ENCODE measurements at regions not wholly inside any gene's neighbourhood (a gene's known extent, or its start where the extent isn't known, plus 50 kb on each side); places are given as distances from the start of the nearest gene placed in this dataset.
"Not testable (repeated sequence)": the region's sequence is repeated elsewhere in the genome, so short reads cannot be mapped to it uniquely, and the experiment has no call there.

DNA sequence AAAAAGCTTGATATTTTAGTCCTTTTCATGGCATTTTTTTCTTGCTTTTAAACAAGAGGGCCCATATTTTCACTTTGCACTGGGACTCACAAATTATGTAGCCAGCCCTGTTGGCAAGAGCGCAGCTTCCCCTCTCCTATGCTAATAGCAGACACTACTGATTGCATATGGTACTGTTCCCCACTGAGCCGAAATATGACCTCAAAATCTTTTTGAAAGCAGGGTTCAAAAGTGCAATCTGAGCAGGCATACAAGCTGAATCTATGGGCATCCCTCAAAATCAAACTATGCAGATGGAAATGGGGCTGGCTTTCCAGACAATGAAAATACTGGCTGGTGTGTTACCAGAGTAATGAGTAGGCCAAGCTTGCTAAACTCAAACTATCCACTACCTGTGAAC is 225.2 kb upstream of the SETMAR start:
- DNase-seq: no peak

DNA sequence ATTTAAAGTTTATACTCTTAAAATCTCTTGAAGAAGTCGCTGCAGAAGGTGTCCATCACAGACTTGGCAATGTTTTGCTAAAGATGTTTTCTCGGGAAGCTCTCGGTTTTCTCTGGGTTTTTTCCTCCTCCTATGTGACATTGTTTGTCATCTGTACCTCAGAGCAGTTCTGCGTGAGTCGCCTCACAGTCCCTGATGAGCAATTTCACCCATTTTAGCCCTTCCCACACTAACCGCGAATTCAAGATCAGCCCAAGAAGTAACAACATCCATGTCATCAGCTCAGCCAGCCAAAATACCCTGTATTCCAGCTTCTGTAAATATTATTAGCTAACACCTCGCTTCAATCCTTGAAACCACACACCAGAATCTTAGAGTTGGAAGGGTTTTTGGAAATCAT is 224.3 kb upstream of the SETMAR start:
- DNase-seq: no peak

DNA sequence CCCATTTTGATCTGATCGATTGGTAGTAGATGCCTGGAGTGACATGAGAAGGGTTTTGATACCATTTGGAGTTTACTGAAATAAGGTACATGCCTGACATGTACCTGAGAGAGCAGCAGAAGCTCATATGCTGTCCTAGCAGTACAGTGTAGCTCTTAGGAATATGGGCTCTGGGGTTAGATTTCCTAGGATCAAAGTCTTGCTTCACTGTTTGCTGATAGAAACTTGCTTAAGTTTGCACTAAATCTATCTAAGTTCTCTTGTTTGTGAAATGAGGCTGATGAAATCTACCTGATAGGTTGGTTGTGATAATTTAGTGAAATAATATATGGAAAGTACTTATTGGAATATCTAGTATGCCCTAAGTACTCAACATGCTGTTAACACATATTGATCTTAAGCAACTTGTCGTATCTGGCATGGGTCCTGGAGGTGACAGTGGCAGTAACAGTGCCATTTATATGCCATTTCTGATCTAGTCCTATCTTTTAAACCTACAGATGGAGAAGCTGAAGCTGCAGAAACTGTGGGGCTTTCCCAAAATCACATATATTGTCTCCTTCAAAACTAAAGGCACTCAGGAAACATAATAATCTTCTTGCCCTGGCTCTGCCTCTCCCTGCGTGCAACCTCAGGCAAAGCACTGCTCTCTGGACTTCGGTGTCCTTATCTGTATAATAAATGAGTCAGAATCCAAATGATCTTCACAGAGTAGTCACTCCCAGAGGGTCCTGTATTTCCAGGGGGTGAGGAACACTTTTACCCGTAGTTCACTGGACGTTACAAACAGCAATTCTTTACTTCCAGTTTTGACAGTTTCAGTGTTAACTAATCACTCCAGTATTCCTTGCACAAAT is 223.6 kb upstream of the SETMAR start:
- no peak for DNase-seq

DNA sequence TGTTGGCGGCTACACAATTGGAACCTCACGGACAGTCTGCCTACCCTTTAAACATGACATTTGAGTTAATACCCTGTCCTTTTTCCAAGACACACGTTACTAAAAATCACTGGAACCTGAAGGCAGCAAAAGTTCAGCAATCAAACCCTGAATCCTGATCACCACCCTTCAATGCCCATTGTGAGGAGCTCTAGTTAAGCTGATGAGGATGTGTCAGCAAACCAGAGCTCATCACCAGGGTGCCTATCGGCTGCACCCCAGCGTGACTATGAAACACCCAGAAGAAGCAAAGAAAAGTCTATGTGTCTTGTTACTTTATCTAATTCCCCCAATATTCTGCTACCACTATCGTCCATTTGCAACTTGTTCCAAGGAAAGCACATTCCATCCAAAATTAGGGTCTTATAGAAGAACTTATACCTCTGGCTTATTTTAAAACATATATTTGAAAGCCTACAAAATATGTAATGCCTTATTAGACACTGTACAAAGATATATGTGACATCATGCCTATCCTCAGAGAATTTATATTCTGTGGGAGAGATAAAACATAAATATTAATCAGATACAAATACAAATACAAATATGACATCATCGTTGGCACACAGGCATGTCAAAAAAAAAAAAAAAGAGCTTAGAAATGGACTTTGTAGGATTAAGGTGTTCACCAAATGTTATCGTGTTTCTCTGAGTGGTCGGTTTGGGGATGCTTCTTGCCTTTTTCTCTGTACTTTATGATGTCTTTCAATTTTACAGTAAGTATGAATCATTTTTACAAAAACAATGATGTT is 219.7 kb upstream of the SETMAR start:
- DNase-seq: no peak

DNA sequence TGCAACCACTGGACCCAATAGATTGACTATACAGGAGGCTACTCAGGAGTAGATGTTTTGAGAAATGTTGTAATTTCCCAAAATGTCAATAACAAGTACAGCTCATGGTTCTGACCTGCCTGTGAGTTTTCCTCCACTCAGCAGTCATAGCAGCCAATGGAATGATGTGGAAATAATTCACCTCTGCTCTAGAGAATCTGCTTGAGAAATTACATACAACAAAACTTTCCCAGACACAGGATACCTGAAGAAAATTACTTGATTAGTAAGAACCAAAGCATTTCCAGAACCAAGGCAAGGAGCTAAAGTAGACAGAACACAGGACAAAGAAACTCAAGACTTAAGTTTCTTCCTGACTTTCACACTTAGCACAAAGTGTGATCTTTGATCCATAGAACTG is 218.9 kb upstream of the SETMAR start:
- DNase-seq: no peak

DNA sequence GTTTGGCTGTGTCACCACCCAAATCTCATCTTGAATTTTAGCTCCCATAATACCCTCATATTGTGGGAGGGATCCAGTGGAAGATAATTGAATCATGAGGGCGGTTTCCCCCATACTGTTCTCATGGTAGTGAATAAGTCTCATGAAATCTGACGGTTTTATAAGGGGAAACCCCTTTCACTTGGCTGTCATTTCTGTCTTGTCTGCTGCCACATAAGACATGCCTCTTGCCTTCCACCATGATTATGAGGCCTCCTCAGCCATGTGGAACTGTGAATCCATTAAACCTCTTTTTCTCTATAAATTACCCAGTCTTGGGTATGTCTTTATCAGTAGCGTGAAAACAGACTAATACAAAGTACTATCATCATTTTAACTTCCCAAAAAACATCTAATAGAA is 216.5 kb upstream of the SETMAR start:
- not testable (repeated sequence) for DNase-seq

DNA sequence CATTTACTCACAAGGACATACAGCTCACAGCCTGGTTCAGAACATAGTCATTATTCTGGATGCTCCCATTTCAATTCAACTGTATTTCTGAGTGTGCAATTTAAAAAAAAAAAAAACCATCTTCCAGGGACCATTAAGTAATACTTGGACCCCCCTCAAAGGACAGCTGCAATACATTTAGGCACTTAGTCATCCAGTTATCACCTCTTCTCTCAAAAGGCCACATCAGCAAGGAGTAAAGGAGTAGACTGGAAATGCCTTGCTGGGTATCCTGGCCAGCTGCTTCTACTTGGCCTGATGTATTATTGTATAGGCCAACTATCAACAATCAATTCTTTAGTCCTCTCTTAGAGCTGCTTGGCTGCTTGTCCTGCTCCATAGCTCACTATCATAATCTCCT is 211.4 kb upstream of the SETMAR start:
- DNase-seq: no peak

DNA sequence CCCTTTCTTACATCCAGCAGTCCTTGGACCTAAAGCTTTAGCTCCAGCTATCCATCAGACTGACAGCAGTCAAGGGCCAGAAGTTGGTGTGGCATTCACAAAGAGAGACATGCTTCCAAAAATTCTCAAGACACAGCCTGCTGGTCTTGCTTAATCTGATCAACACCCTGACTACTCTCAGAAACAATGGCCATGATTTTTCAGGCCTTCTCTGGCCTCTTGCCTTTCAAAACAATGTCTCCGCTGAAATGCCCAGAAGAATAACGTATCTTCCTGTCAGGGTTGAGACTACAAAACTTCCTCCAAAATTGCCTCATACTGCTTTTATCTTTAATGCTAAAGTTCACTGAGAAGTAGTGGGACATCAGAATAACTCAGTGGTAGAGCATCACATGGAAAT is 205.4 kb upstream of the SETMAR start:
- DNase-seq: no peak

DNA sequence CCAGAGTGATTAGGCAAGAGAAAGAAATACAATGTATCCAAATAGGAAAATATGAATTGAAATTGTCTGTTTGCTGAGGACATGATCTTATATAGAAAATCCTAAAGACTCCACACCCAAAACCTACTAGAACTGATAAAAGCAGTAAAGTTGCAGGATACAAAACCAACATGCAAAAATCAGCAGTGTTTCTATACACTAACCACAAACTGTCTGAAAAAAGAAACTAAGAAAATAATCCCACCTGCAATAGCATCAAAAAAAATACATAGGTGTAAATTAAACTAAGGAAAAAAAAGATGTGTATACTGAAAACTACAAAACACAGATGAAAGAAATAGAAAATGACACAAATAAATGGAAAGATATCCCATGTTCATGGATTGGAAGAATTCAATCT is 203.6 kb upstream of the SETMAR start:
- no peak for DNase-seq

DNA sequence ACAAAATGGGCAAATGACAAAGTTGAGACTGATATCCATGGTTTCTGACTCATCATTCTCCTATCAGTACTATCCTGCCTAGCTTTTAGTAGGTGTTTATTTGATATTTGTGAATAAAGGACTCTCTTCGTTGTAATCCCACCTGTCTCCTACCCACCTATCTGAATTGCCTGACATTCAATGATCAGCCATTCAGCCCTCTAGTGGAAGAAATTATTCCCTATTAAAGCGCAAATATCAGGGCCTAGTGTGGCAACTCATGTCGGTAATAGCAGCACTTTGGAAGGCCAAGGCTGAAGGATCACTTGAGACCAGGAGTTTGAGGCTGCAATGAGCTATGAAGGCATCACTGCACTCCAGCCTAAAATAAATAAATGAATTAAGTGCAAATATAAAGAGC is 195.7 kb upstream of the SETMAR start:
- no peak for DNase-seq

DNA sequence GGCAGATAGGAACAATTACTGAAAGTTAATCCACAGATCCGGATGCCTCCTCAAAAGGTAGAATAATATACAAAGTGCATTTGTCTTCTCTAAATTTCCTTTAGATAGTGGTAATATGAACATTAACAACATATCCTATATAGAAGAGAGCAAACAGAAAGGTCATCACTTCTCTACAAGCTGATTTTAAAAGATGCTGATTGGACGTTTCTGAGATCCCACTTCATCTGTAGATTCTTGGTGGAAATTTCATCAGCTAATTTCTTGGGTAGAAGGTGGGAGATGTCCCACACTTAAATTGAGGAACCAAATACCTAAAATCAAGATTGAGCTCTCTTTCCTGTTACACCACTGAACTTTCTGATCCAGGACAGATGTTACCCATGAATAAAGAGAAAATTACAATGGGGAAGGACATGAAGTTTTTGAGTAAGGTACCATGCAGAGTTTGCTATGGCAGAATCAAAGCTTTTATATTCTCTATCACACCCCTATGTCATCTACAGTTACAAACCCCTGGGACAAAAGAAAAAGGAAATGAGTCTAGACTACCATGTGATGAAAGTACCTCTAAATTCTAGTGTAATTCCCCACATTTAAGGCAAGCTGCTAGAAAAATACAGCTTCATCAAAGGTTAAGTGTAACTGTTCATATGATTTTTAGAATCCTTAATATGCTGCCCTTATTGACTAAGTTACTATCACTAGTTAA is 189.2 kb upstream of the SETMAR start:
- DNase-seq: no peak

DNA sequence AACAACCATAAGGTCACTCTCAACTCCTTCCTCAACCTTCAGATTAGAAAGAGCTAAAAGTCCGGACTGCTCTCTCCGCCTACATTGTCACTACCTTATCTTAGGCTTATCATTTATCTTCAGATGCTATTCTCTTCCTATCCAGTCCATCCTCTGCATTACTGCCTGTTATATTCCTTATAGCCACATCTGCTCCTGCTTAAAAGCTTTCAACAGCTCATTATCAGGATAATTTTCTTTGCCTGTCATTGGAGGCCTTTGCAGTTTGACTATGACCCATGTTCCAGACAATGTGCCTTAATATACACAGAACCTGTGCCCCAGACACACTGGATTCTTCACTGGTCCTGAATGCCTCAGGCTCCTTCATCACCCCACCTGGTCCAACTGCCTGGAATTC is 184.1 kb upstream of the SETMAR start:
- no peak for DNase-seq

DNA sequence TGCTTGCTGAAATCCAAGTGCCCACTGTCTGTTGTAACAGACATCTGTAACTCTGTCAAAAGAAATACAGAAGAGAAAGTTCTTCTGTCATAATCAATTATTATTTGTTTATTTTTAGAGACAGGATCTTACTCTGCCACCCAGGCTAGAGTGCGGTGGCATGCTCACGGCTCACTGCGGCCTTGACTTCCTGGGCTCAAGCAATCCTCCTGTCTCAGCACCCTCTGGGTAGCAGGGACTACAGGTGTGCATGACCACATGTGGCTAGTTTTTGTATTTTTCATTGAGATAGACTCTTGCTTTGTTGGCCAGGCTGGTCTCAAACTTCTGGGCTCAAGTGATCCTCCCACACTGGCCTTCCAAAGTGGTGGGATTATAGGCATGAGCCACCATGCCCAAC is 177.6 kb upstream of the SETMAR start:
- no peak for DNase-seq

DNA sequence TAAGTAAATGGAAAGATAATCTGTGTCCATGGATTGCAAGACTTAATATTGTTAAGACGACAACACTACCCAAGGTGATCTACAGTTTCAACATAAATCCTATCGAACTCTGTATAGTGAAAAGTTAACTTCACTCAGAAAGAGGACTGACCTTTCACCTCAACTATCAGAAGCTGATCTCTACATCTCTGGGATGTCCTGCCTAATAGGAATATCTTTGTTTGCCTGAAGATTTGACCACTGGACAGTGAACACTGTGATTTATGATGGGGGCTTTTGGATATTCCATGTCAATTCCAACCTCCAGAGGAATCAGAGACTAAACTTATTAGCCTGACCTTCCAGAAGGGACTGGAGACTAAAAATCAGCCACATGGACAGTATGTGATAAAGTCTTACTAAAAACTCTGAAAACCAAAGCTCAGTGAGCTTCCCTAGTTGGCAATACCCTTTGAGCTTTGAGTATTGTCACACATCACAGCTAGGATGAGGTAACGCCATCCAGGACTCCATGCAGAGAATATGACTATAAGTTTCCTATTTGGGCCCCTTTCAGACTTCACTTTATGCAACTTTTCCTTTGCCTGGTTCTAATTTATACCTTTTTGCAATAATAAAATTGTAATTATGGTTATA is 164.9 kb upstream of the SETMAR start:
- no peak for DNase-seq

DNA sequence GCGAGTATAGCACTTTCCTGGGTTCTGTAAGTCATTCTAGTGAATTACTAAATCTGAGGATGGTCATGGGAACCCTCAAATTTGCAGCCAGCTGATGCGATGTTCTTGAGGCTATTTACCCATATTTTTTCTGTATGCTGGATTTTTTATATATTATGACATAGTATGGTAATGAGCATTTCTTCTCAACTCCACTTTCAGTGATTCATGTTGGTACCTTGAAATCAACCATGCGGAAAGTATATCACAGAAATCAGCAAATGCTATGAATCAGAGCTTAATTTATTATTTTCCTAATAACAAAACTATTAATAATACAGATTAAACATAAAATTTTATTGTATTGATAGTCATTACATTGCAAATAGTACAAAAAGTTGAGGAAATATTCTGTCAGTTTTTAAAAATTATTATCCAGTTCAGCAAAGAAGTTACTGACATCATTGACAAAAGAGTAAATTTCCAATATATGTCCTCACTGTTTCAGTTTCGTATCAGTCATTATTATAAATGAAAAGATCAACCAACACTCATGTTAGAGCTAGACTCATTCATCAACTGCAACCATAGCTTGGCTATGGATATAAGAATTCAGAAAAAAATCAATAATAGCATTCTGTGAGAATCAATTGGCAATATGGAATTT is 164.3 kb upstream of the SETMAR start:
- no peak for DNase-seq

DNA sequence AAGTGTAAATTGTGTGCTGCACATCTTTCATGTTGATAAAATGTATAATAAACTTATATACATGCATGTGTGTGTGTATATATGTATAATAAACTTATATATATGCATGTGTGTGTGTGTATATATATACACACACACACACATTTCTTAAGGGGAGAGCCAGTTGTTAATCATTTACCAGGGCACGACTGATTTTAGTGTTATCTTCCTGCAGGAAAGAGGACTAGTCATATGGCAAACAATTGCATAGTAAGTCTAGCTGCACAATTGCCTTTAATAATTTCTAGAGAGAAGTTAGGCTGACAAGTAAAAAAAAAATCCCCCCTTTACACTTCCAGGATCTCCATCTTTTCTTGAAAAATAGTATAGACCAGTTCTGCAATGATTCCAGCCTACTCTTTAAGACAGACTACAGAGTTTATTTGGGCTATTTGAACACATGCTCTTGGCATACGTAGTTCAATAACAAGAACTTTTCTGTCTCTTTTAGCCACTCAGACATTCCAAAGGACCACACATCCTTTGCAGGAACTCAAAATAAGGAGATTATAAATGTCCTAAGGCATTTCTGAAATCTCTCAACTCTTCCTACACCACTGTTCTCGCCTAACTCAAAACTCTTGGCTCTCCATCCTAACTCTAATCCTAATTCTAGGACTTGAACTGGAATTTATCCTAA is 163.6 kb upstream of the SETMAR start:
- DNase-seq: no peak

DNA sequence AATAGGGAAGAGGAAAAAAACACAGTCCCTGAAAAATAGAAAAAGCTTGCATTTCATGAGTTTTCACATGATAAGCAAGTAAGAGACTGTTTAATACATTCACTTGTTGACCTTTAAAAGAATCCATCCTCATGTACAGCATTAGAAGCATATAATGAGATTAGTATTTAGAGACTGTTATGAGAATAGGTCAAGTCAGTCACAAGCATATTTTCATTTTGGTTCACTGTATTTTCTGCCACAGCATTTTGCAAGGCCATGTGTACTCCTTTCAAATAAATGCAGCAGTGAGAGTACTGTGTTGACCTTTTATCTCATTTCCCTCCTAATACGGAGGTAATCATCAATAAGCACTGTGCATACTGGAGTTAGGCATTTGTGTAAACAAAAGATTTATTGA is 162.2 kb upstream of the SETMAR start:
- no peak for DNase-seq

DNA sequence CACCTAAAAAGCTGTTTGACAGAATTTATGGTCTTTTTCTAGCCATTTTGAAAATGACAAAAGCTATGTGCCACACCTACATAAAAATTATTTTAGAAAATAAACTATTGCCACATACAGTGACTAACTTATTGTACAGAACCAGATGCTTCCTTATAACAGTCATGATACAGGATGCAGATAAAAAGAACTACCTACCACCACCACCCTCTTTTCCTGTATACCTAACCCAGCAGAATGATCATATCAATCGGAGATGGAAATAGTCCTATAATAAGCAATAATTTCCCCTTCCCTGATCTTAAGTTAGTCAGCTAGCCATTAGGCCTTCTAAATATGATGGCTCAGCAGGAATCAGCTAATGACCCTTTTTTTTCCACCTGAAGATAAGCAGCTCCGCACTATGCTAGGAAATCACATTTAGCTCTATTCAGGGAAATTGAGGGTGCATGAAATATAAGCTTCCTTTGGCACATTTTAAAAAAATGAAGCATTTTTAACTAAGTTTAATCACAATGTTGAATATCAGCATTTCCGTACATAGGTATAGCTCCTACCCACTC is 155.5 kb upstream of the SETMAR start:
- no peak for DNase-seq

DNA sequence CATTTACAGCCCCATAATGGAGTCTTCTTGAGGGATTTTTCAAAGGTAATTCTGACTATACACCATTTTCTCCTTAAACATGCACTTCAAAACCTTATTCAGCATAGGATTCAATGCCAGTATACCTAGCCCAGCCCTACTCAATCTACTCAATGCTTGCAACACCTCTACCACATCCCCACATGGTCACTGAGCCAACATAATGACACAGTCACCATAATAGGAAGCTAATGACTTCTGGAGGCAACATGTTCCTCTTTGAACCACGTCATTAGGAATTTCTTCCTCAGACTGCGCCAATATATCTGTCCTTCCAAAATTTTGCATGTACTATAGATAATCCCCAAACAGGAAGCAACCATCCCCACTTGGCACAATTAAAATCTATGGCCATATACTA is 153.9 kb upstream of the SETMAR start:
- DNase-seq: no peak

DNA sequence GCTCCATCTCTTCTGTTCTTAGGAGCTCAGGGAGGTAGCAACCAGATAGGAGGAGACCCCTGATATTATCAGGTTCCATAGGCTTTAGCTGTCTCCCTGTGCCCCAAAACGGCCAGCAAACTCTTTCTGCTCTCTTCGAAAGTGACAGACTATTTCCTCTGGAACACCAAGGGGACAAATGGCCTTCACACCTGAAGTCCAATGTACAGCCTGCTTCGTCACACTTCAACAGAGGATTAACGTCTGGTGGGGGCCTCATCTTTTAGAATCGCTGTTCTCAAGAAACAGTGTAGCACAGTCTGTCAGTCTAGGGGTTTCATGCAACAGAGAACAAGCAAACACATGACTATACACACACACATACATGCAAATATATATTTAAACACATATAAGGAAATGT is 152.4 kb upstream of the SETMAR start:
- DNase-seq: no peak

DNA sequence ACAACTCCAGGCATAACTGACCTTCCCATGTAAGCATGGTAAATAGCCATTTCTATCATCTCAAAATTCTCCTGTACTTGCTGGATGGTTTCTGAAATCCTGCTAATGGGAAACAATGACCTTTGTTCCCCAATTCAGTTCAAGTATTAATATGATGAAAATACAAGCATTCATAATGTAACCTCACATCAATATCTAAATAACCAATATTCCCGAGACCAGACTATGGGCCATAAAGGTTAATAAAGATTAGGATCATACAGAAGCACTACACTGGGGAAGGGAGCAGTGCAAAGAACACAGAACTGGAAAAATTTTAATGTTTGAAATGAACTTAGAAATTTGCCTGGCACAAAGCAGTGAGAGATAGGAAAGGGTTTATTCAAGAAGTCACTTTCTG is 151.3 kb upstream of the SETMAR start:
- DNase-seq: no peak

DNA sequence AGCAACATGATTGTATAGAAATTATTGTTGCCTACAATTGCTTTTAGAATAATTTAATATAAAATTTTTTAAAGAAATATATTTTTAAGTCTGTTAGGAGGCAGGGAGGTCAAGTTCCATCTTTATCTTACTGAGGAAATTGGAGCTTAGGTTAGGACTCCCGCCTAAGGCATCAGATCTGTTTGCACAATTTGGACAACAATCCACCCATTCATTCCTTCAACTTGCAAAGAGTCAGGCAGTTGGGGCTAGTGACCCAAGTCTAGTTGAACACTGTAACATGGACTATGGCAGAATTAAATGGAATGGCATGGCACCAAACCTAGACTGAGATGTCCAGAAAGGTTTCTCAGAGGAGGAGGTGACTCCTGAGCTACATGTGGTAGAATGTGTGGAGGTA is 149.4 kb upstream of the SETMAR start:
- DNase-seq: no peak

Data from fibroblast of upper back skin (primary cell).